ENCODE measurements at regions not wholly inside any gene's neighbourhood (a gene's known extent, or its start where the extent isn't known, plus 50 kb on each side); places are given as distances from the start of the nearest gene placed in this dataset.

DNA sequence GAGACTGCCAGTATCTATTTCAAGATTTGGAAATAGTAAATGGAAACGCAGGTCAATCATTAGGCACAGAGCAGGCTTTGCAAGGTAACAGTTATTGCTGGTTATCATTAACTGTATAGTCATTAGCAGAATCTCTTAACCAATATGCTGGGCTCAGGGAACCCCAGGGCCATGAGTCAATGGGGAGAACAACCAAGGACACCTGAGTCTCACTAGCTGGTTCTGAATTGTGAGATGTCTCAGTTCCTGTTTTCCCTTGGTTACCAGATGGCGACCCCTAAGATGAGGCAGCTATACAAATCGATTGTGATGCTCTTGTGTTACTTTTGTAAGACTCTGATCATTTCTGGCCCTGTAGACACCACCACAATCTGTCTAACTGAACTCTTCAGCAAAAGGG, 385.3 kb downstream of the HAPSTR1 start:
- TF ChIP-seq, protein P1, sequence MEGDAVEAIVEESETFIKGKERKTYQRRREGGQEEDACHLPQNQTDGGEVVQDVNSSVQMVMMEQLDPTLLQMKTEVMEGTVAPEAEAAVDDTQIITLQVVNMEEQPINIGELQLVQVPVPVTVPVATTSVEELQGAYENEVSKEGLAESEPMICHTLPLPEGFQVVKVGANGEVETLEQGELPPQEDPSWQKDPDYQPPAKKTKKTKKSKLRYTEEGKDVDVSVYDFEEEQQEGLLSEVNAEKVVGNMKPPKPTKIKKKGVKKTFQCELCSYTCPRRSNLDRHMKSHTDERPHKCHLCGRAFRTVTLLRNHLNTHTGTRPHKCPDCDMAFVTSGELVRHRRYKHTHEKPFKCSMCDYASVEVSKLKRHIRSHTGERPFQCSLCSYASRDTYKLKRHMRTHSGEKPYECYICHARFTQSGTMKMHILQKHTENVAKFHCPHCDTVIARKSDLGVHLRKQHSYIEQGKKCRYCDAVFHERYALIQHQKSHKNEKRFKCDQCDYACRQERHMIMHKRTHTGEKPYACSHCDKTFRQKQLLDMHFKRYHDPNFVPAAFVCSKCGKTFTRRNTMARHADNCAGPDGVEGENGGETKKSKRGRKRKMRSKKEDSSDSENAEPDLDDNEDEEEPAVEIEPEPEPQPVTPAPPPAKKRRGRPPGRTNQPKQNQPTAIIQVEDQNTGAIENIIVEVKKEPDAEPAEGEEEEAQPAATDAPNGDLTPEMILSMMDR (IDR thresholded peaks at IDR 0.05; ENCODE audit: insufficient read depth, low read depth, low read length): no peak
- TF ChIP-seq EZH2 (IDR thresholded peaks at IDR 0.05; ENCODE audit: insufficient read depth, low read length): no peak
